ENCODE measurements at regions not wholly inside any gene's neighbourhood (a gene's known extent, or its start where the extent isn't known, plus 50 kb on each side); places are given as distances from the start of the nearest gene placed in this dataset.

DNA sequence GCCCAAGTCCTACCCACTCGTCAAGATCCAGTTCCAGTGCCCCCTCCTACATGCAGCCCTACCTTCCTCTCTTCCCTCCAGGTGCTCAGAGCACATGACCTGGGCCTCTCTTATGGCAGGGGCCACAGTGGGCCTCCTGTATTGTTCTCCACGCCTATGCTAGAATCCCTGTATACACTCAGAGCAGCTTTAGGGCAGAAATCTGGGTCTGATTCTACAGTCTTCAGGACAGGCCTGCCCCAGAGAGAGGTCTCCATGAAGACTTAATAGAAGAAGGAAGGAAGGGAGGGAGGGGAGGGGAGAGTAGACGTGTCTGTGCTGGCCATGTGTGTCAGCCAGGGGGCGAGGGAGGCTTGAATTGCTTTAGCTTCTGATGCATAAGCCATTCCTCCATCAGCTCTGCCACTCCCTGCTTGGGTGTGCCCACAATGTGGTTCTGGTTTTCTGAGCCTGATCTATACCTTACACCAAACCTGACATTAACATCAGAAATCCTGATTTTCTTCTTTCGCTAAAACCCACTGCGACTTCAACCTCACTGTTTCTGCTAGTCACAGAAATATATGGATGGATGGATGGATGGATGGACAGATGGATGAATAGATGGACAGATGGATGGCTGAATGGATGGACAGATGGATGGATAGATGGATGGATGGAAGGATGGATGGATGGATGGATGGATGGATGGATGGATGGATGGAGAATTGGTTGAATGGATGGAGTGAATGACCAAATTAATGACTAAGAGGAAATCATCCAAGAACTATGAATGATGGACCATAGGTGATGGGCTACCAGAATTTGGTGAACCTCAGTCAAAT, 56.6 kb upstream of the PRDM11 start:
- Histone ChIP-seq H3K36me3 (replicated peaks in 1 of 2; ENCODE audit: control insufficient read depth in 1 of 2, insufficient read depth in 2 of 2, low read length in 1 of 2) (no peaks in the 10 kb centered on the region), H3K9me3 (no peaks in the 10 kb centered on the region), H3K27ac (ENCODE audit: low read depth in 2 of 2, low read length in 1 of 2) (peak overlapping the region in 1 of 2 experiments; percentile 38; a peak in 1 of 4 replicates), H4K20me1 (ENCODE audit: insufficient read depth) (no peaks in the 10 kb centered on the region), H2AFZ (ENCODE audit: low read depth) (no peak overlapping the region), H3F3A (replicated peaks; ENCODE audit: insufficient read depth) (no peaks in the 10 kb centered on the region), H3K4me1 (ENCODE audit: control insufficient read depth in 1 of 2, insufficient read depth in 2 of 2, low read depth in 1 of 2, low read length in 1 of 2) (peaks cover 0 to 9% of the 10 kb centered on the region in 2 experiments; a peak in 1 of 4 replicates), H3K79me2 (ENCODE audit: insufficient read depth) (no peaks in the 10 kb centered on the region), H3K27me3 (ENCODE audit: insufficient read depth) (no peaks in the 10 kb centered on the region; the same call in 1 of the 2 replicates), H3K4me2 (no peak overlapping the region), H3K9ac (no peak overlapping the region), H3K9me2 (no peaks in the 10 kb centered on the region), H3K4me3 (ENCODE audit: low read depth in 2 of 2, low read length in 1 of 2) (no peak overlapping the region)
- POLR2A ChIA-PET: no interaction called here
- CTCF ChIA-PET: interaction anchor here (1.0 to 26.5 kb wide), 5 partner anchors 14 to 531 kb away, joined by 3 to 1245 read pairs (median 5); no protein-coding TSS in a partner anchor
- WGBS (ENCODE audit: low lambda C conversion rate): 61% methylated on average over 6 of the region's 6 CpGs
- TF ChIP-seq MEF2A (IDR thresholded peaks at IDR 0.05; ENCODE audit: borderline replicate concordance, low read depth) (no peak), USF2 (IDR thresholded peaks at IDR 0.05; ENCODE audit: borderline replicate concordance, low read depth, low read length) (no peak), CHD2 (IDR thresholded peaks at IDR 0.05; ENCODE audit: low read length, partially characterized antibody) (no peak), JUND (IDR thresholded peaks at IDR 0.05) (no peak), TAF1 (IDR thresholded peaks at IDR 0.05; ENCODE audit: borderline replicate concordance, low read depth, low read length) (no peak), MAX (IDR thresholded peaks at IDR 0.05; ENCODE audit: low read depth) (no peak), SIN3A (IDR thresholded peaks at IDR 0.05; ENCODE audit: borderline replicate concordance, low read depth, low read length) (no peak), FOSL2 (IDR thresholded peaks at IDR 0.05; ENCODE audit: borderline replicate concordance, low read depth) (no peak), NFIC (IDR thresholded peaks at IDR 0.05; ENCODE audit: borderline replicate concordance) (no peak), TEAD4 (IDR thresholded peaks at IDR 0.05; ENCODE audit: borderline replicate concordance, insufficient read depth) (no peak), TCF12 (IDR thresholded peaks at IDR 0.05) (no peak), EZH2phosphoT487 (IDR thresholded peaks at IDR 0.05; ENCODE audit: borderline replicate concordance, low read depth) (no peak), PBX3 (IDR thresholded peaks at IDR 0.05) (no peak), RCOR1 (IDR thresholded peaks at IDR 0.05; ENCODE audit: low read length) (no peak)
- TF ChIP-seq, protein P1, sequence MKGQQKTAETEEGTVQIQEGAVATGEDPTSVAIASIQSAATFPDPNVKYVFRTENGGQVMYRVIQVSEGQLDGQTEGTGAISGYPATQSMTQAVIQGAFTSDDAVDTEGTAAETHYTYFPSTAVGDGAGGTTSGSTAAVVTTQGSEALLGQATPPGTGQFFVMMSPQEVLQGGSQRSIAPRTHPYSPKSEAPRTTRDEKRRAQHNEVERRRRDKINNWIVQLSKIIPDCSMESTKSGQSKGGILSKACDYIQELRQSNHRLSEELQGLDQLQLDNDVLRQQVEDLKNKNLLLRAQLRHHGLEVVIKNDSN (IDR thresholded peaks at IDR 0.05; ENCODE audit: borderline replicate concordance, low read depth): no peak
- TF ChIP-seq, protein P2, sequence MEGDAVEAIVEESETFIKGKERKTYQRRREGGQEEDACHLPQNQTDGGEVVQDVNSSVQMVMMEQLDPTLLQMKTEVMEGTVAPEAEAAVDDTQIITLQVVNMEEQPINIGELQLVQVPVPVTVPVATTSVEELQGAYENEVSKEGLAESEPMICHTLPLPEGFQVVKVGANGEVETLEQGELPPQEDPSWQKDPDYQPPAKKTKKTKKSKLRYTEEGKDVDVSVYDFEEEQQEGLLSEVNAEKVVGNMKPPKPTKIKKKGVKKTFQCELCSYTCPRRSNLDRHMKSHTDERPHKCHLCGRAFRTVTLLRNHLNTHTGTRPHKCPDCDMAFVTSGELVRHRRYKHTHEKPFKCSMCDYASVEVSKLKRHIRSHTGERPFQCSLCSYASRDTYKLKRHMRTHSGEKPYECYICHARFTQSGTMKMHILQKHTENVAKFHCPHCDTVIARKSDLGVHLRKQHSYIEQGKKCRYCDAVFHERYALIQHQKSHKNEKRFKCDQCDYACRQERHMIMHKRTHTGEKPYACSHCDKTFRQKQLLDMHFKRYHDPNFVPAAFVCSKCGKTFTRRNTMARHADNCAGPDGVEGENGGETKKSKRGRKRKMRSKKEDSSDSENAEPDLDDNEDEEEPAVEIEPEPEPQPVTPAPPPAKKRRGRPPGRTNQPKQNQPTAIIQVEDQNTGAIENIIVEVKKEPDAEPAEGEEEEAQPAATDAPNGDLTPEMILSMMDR (IDR thresholded peaks at IDR 0.05): no peak
- DNase-seq: no peak

Data from SK-N-SH (cell line).